HG03108 (cell line): ENCODE measurements at regions not wholly inside any gene's neighbourhood (a gene's known extent, or its start where the extent isn't known, plus 50 kb on each side); places are given as distances from the start of the nearest gene placed in this dataset.

ENCODE experiments used
- ATAC-seq: cut with Tn5 transposase; IDR thresholded peaks from one replicate; pipeline ENCODE4 v1.9.1; 2021; ENCODE audit warnings: moderate library complexity; ENCODE audit not compliant: unreplicated experiment

- no peak for ATAC-seq
Measured at GRCh38 chr19:29098091-29098490, 114.9 kb downstream of the UQCRFS1 start.

GRCh38 chr19:29096896-29097295 lies 116.1 kb downstream of the UQCRFS1 start:
- no peak for ATAC-seq

GRCh38 chr19:29093553-29093908 lies 119.4 kb downstream of the UQCRFS1 start:
- no peak for ATAC-seq

- no peak for ATAC-seq
Measured at GRCh38 chr19:29092712-29093552, 120.0 kb downstream of the UQCRFS1 start.

GRCh38 chr19:29090783-29091526 lies 122.0 kb downstream of the UQCRFS1 start:
- no peak for ATAC-seq

- no peak for ATAC-seq
Measured at GRCh38 chr19:29089315-29089870, 123.6 kb downstream of the UQCRFS1 start.

- ATAC-seq, result no peak
Measured at GRCh38 chr19:29088761-29089160, 124.2 kb downstream of the UQCRFS1 start.

GRCh38 chr19:29086646-29087045 lies 126.3 kb downstream of the UQCRFS1 start:
- ATAC-seq, result no peak

GRCh38 chr19:29086182-29086581 lies 126.8 kb downstream of the UQCRFS1 start:
- no peak for ATAC-seq

- ATAC-seq, result no peak
Measured at GRCh38 chr19:29085630-29086029, 127.3 kb downstream of the UQCRFS1 start.

GRCh38 chr19:29085206-29085605 lies 127.7 kb downstream of the UQCRFS1 start:
- no peak for ATAC-seq

GRCh38 chr19:29084266-29084665 lies 128.7 kb downstream of the UQCRFS1 start:
- ATAC-seq, result no peak

- no peak for ATAC-seq
Measured at GRCh38 chr19:29083863-29084262, 129.1 kb downstream of the UQCRFS1 start.

- ATAC-seq, result no peak
Measured at GRCh38 chr19:29079356-29080032, 133.5 kb downstream of the UQCRFS1 start.

- ATAC-seq, result no peak
Measured at GRCh38 chr19:29076963-29077362, 136.0 kb downstream of the UQCRFS1 start.

GRCh38 chr19:29076161-29076560 lies 136.8 kb downstream of the UQCRFS1 start:
- ATAC-seq, result no peak

GRCh38 chr19:29075149-29075548 lies 137.8 kb downstream of the UQCRFS1 start:
- ATAC-seq, result no peak

GRCh38 chr19:29074579-29074978 lies 138.4 kb downstream of the UQCRFS1 start:
- no peak for ATAC-seq

- ATAC-seq, result no peak
Measured at GRCh38 chr19:29067831-29068230, 145.1 kb downstream of the UQCRFS1 start.

- no peak for ATAC-seq
Measured at GRCh38 chr19:29062475-29063435, 150.2 kb downstream of the UQCRFS1 start.
